ENCODE measurements at regions not wholly inside any gene's neighbourhood (a gene's known extent, or its start where the extent isn't known, plus 50 kb on each side); places are given as distances from the start of the nearest gene placed in this dataset.

DNA sequence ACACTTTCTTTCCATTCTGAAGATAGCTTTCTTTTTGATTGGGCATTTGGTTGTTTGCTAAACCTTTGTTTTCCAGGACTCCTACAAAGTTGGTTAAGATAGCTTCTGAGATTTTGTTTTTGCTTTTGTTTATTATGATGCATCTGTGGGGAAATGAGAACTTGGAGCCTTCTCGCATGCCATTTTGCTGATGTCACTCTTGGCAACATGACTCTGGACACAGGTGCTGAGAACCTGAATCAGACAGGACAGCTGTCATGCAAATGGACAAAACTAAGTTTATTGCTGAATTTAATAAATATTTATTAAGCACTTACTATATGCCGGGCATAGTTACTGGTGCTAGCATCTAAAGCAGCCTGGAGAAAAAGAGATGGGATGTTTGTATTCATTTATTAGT is 274.1 kb downstream of the ZEB1 start:
- no peak for TF ChIP-seq LEF1 (IDR thresholded peaks at IDR 0.05; ENCODE audit: borderline replicate concordance)
- TF ChIP-seq HDGF (IDR thresholded peaks at IDR 0.05; ENCODE audit: borderline replicate concordance): no peak
- TF ChIP-seq, protein P1, sequence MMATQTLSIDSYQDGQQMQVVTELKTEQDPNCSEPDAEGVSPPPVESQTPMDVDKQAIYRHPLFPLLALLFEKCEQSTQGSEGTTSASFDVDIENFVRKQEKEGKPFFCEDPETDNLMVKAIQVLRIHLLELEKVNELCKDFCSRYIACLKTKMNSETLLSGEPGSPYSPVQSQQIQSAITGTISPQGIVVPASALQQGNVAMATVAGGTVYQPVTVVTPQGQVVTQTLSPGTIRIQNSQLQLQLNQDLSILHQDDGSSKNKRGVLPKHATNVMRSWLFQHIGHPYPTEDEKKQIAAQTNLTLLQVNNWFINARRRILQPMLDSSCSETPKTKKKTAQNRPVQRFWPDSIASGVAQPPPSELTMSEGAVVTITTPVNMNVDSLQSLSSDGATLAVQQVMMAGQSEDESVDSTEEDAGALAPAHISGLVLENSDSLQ (IDR thresholded peaks at IDR 0.05): no peak
- no peak for TF ChIP-seq FOXK2 (IDR thresholded peaks at IDR 0.05)
- TF ChIP-seq ELF4 (IDR thresholded peaks at IDR 0.05): no peak
- no peak for TF ChIP-seq BHLHE40 (IDR thresholded peaks at IDR 0.05; ENCODE audit: borderline replicate concordance)
- no peak for TF ChIP-seq L3MBTL2 (conservative IDR thresholded peaks at IDR 0.05)
- no peak for TF ChIP-seq TARDBP (IDR thresholded peaks at IDR 0.05)
- TF ChIP-seq FOXM1 (IDR thresholded peaks at IDR 0.05; ENCODE audit: borderline replicate concordance): no peak
- TF ChIP-seq FOXA1 (IDR thresholded peaks at IDR 0.05): no peak
- no peak for TF ChIP-seq NFRKB (IDR thresholded peaks at IDR 0.05)
- no peak for TF ChIP-seq SP1 (IDR thresholded peaks at IDR 0.05)
- TF ChIP-seq SUZ12 (IDR thresholded peaks at IDR 0.05): no peak
